NCI-H128 (cell line): ENCODE measurements at regions not wholly inside any gene's neighbourhood (a gene's known extent, or its start where the extent isn't known, plus 50 kb on each side); places are given as distances from the start of the nearest gene placed in this dataset.
A peak's percentile ranks its signal among the peaks of the same experiment; 100 is the strongest.

ENCODE experiments used
- DNase-seq: peaks from one replicate; lab custom pipeline; 2025; ENCODE audit not compliant: unreplicated experiment; lab: John Stamatoyannopoulos, UW

GRCh38 chr5:2574155-2574554 lies 177.3 kb downstream of the IRX2 start:
- DNase-seq: no peak

- no peak for DNase-seq
Measured at GRCh38 chr5:2570586-2570985, 180.9 kb downstream of the IRX2 start.

DNA sequence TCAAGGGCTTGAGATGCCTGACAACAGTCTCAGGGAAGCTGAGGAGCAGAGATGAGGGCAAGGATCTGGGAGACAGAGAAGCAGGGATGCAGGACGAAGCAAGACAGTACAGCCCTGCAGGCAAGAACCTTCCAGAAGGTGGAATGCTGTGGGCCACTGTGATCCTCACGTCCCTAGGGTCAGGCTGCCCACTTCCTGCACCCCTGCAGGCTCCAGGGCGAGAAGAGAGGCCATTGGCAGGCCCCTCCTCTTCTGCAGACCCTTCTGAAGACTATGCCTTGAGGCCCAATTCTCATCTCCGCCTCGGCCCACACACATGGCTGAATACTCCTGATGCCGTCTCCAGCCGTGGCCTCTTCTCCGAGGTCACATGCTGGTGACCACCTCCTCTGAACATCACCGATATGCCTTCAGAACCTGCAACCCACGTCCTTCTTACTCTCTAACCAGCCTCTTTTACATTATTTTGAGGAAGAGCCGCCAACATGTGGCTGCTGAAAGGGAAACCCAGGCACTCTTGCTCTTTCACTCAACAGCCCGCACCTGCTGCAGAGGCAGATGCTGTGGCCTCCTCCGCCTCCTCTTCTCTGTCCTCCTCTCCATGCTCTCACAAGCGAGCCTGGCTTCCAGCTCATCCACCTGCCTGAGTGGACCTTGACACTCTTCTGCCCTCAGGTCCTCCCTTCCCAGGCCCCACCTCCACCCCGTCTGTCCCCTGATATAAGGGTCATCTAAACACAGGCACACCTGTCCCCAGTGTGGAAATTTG lies 181.5 kb downstream of the IRX2 start:
- no peak for DNase-seq

- no peak for DNase-seq
Measured at GRCh38 chr5:2569176-2569575, 182.3 kb downstream of the IRX2 start.

DNA sequence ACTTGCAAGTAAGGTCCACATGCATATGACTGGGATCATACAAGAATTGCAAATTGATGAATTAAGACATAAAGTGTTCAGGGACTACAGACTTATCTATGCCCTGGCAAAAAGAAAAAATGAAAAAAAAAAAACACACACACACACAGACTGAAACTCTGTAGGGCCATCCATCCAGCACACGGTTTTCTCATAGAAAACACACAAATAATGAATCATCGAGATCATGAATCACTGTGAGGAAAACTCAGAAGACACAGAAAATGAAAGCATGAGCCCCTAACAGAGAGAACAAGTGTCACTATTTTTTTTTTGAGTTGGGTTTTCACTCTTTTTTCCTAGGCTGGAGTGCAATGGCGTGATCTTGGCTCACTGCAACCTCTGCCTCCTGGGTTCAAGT lies 185.2 kb downstream of the IRX2 start:
- DNase-seq: no peak

DNA sequence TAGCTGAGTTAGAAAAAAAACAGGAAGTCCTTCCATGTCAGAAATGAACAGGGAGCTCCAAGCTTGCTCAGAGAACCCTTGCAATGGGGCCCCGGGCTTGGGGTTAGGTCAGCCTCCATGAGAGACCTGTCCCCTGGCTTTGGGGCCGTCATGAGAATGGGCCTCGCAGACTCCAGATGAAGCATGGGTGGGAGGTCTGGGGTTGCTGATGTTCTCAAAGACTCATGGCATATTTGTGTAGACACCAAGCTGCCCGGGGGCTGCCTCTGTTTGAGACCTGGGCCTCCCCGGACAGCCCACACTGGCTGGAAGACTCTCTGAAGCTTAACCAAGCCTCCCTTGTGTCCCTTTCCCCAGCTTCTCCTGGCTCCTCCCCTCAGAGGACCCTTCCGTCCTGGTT lies 186.3 kb downstream of the IRX2 start:
- DNase-seq: no peak

DNA sequence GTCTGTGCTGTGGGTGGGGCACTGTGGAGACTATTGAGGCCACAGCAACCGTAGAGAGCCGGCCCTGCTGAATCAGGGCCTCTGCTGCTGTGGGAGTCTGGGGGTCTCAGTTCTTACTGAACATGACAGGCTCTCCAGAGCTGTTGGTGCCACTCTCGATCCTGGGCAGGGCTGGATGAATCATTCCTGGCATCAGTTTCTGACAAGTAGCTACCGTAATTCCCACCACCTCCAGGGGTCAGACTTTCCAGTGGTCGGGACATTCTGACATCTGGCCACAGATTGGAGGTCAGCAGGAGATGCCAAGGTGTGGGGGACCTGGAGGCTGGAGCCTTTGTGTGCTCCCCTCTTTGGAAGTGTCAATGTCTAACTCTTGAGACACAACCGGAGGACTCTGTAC lies 188.4 kb downstream of the IRX2 start:
- DNase-seq: no peak

- no peak for DNase-seq
Measured at GRCh38 chr5:2562036-2562435, 189.4 kb downstream of the IRX2 start.

DNA sequence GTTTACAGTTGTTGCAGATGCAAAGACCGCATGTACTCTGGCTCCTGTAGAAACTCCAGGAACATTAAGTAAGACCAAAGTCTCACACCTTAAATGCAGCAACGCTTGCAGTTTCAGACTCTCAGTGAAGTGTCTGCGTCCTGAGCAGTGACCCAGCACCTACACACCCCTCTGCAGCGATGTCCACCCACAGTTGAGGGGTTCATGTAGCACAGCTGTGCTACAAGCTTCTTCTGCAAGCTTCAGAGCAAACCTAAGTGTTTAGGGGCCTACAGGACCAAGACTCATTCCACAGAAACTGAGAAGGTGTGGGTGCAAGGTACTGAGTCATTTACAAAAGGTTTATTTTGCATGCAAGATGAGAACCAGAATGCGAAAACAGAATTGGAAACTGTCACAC lies 191.0 kb downstream of the IRX2 start:
- no peak for DNase-seq

DNA sequence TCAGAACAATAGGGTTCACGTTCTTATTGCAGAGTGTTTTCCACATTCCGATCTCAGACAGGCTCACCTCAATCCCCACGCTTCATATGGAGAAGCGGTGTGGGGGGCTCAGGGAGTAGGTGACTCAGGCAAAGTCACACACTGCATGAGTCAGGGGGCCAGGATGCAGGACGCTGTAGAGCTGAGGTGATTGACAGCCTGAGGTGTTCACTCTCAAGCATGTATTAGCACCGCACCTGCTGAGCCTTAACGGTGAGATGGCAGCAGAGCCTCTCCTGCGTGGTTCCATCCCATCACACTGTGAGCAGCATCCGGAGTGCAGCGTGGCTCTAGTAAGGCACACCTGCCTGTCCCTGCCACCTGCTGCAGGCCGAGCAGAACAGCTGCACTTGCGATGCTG lies 194.0 kb downstream of the IRX2 start:
- peak; percentile 42 for DNase-seq

GRCh38 chr5:2556375-2556966 lies 195.0 kb downstream of the IRX2 start:
- no peak for DNase-seq

- no peak for DNase-seq
Measured at GRCh38 chr5:2553611-2554010, 197.9 kb downstream of the IRX2 start.

- DNase-seq: no peak
Measured at GRCh38 chr5:2550509-2550908, 201.0 kb downstream of the IRX2 start.

GRCh38 chr5:2549900-2550299 lies 201.6 kb downstream of the IRX2 start:
- DNase-seq: no peak

GRCh38 chr5:2549354-2549753 lies 202.1 kb downstream of the IRX2 start:
- DNase-seq: no peak

- no peak for DNase-seq
Measured at GRCh38 chr5:2546938-2547337, 204.5 kb downstream of the IRX2 start.

GRCh38 chr5:2544003-2544402 lies 207.5 kb downstream of the IRX2 start:
- DNase-seq: no peak

- DNase-seq: no peak
Measured at GRCh38 chr5:2542821-2543220, 208.7 kb downstream of the IRX2 start.

DNA sequence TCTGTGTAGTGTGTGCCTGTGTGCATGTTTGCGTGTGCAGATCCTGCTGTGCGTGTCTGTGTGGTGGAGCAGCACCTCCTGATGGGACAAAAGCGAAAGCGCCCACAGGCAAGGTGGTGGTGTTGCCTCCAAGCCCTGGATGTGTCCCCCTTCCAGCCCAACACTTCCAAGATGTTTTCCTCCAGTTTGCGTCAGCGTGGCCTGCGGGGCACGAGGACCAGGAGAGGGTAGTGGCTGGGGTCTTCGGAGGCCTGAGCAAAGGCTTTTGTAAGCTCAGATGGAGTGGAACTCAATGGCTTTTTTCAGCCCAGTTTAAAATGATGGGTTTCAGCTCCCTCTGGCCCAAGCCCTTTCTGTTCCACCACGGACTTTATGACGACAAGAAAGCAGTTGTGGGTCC lies 209.5 kb downstream of the IRX2 start:
- no peak for DNase-seq

DNA sequence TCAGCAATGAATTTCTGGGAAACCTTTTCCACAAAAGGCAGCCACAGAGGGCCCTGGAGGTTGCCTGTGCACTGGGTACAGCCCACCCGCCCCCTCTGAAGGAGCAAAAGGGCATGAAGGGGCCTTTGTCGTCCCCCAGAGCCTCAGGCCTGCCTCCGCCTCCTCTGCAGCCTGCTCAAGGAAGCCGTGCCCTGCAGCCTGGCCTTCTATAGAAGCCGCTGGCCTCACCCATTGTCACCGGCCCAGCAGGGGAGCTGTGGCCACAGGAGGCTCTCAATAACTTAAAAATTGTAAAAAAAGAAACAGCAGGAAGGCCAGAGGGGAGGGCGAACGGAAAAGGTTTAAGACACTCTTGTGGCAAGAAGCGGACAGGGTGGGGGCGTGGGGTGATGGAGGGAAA lies 213.3 kb downstream of the IRX2 start:
- no peak for DNase-seq

DNA sequence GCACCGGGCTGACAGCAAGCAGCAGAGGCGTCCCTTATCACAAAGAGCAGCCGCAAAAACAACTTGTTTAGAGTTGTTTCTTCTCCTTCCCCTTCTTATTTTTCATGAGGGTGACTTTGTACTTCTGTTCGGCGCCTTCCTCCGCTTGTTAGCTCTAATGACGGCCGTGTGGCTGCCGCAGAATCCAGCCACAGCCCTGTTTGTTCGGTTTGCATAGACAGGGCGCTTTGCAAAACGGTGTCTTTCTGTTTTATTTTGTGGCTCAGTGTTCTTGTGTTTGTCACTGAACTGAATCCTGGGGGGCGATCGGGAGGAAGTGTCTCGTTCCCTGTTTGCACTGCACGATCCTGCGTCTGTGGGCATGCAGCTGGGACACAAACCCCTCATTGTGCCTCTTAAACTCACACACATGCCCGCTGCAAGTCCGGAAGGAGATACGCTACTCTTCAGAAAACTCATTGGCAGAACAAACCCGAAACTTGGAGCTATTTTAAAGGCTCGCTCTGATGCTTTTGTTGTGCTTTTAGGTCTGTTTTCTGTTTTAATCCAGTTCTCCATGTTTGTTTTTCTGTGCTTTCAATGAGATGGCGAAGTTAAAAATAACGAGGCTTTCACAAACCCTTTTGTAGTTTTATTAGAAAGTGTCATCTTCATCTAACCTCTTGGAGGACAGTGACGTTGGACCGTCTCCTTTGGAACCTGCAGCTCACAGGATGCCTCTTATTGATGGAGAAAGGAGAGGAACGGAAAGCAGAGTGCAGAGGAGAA lies 213.9 kb downstream of the IRX2 start:
- DNase-seq: no peak
